CD4-positive, alpha-beta T cell treated with Interleukin-15 for 4 hours (primary cell): ENCODE measurements at regions not wholly inside any gene's neighbourhood (a gene's known extent, or its start where the extent isn't known, plus 50 kb on each side); places are given as distances from the start of the nearest gene placed in this dataset.
"Not testable (repeated sequence)": the region's sequence is repeated elsewhere in the genome, so short reads cannot be mapped to it uniquely, and the experiment has no call there.

Source experiments
- DNase-seq: peaks from one replicate; pipeline ENCODE4 v3.0.0-alpha.2; 2020; ENCODE audit warnings: low spot score

DNA sequence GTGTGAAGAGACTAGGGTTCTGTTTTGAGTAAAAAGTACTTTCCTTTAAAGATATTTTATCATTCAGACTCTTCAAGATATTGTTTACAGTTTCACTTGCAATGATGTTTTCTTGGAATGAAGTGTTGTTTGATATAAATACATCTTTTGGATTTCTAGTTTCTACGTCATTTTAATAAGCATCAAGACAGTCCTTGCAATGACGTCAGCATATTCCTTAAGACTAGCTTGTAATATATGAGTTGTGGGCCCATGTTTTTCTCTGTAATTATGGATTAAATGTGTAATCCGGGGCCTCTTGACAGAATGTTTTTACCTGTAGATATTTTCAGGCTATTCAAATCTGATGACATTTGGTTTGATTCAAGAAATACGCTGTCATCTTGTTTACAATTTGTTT is 66.1 kb downstream of the RBMX2 start:
- DNase-seq, result no peak

DNA sequence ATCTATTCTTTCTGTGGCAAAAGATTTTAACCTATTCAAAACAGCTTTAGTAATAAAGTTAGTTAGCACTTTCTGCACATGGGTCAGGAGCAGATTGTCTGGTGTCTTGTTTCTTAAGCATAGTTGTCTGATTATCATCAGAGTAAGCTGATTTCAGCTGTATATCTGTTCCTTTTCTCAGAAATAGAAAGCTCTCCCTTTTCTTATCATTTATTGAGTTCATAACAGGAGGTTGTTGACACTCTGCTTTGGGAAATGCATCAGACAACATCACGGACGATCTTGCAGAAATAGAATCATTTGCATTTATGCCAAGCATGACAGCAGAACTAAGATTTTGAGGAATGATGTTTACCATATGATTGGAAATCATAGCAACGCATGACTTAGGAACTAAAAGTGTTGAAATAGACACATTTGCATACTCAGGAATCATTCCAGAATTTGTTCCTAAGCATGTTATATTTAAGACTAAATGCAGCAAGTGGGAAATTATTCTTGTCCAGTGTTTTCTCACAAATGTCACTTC is 66.7 kb downstream of the RBMX2 start:
- DNase-seq, result no peak

DNA sequence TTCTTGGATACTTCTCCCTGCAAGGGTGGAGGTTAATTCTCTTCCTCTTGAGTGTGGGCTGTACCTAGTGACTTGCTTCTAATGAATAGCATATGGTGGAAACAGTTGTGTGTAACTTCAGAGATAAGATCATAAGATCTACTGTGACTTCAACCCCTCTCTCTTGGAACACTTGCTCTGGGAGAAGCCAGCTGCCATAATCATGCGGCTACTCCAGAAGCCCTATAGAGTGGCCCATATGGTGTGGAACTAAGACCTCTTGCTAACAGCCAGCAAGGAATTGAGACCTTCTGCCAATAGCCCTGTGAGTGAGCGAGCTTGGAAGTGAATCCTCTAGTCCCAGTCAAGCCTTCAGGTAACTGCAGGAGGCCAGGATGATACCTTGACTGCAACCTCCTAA is 81.1 kb downstream of the RBMX2 start:
- DNase-seq, result no peak

DNA sequence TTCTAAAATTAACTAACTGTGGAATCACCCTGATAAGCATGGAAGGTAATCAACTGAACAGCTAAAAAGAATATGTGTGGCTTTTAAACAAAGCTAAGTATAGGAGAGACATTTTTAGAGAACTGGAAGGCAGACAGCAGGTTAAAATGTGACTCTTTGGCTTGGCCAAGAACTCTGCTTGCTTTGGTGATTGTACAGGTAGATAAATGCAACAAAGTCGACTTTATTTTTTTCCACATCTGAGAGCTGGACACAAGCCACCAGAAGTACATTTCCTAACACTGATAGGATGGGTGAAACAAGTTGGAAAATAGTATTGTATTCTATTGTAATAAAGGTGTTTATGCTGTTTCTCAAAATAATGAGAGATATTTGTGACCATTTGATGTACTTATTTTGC is 84.1 kb downstream of the RBMX2 start:
- no peak for DNase-seq

DNA sequence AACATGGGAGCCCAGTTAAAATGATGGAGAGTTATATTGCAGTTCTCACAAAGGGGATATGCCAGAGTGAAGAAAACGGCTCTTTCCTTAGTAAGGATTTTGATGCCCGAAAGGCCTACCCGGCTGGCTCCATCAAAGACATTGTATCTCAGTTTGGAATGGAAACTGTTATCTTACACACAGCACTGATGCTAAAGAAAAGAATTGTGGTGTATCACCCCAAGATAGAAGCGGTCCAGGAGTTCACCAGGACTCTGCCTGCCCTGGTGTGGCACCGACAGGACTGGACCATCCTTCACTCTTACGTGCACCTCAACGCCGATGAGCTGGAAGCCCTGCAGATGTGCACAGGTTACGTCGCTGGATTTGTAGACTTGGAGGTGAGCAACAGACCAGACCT is 93.7 kb downstream of the RBMX2 start:
- not testable (repeated sequence) for DNase-seq

DNA sequence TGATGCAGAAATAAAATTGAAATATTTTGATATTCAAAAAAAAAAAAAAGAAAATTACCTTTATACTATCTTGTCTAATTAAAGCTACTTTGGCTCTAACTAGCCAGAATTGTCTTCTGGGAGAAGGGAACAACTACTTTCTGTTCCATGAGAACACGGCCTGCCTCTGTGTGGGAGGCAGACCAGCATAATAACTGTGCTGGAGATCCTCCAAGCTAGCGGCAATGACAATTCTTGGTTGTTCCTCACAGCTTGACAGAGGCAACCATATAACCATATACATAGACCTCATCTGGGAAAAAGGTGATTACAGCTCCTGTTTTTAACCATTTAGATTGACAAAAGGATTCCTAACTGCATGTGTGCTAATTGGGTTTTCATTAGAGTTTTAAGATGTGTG is 95.7 kb downstream of the RBMX2 start:
- DNase-seq, result no peak

DNA sequence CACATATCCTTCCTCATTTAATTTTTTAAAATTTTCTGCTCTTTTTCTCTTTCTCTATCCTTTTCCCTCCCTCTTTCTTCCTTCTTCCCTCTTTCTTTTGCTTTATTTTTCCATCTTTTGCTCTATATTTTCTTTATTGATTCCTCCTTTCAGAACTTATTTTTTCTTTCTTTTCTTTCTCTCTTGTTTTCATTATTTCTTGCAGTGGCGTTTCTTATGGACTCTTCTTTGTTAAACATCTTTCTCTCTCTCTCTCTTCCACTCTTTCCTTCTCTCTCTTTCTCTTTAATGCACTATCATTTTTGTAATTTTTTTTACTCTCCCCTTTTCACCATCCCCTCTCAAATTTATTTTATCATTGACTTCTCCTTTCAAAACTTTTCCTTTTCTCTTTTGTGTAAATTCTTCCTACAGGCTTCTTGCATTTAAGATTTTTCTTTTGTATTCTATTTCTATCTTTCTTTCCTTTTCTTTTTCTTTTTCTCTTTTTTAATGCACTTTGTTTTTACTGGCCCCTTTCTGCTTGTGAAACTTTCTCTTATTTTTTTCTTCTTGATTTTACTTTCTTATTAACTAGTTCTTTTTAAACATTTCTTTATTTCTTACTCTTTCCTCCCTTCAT is 97.0 kb downstream of the RBMX2 start:
- no peak for DNase-seq

DNA sequence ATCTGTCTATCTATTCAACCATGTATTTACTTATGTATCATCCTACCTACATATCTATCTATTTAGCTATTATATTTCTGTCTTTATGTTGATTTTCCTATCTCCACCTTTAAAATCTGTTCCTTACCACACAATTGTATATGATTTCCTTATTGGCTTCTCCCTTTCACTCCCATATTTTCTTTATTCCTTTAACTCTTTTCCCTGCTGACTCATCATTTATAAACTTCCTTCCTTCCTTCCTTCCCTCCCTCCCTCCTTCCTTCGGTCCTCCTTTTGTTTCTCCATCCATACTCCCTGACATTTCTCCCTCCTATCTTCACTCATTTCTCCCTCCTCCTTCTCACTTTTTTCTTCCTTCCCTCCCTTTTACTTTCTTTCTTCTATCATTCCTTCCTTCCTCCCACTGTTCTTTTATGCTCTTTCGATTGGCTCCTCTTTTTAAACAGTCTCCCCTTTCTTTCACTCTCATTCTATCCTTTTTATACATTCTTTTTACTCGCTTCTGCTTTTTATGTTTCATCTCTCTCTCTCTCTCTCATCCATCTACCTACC is 100.3 kb downstream of the RBMX2 start:
- DNase-seq, result no peak

DNA sequence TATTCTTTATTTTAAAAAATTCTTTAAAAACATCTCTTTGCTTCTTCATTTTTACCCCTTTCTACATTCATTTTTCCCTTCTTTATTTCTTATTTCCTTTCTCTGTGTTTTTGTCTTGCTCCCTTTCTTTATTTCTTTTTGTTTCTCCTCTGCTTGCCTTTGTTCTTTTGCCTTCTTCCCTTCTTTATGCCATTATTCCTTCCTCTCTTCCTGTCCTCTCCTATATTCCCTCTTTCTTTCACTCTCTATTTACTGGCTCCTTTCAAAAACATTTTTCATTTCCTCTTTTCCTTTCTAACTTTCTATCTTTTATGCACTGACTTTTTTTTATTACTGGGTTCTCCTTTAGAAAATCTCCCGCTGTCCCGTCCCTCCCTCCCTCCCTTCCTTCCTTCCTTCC is 102.2 kb downstream of the RBMX2 start:
- no peak for DNase-seq

DNA sequence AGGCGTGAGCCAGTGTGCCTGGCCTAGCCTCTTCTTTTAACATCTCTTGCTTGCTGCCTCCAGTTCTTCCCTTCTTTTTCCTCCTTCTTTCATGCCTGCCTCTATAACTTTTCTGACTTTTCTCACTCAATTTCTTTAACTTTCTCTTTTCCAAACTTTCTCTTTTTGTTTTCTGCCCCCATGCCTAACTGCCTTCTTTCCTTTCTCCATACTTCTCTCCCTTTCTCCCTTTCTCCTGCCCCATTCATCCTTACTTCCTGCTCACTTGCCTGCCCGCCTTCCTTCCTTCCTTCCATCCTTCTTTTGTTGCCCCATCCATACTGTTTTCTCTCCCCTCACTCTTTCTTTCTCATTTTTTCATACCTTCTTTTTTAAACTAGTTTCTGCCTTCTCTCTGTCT is 105.2 kb downstream of the RBMX2 start:
- no peak for DNase-seq

DNA sequence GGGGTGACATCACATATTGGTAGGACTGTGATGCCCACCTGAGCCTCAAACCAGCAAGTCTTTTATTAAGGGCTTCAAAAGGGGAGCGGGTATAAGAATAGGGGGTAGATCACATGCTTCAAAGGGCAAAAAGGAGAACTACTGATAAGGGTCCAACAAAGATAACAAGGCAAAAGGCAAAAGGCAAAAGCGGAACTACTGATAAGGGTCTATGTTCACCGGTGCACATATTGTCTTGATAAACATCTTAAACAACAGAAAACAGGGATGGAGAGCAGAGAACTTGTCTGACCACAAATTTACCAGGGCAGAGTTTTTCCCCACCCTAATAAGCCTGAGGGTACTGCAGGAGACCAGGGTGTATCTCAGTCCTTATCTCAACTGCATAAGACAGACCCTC is 110.7 kb downstream of the RBMX2 start:
- DNase-seq, result not testable (repeated sequence)

DNA sequence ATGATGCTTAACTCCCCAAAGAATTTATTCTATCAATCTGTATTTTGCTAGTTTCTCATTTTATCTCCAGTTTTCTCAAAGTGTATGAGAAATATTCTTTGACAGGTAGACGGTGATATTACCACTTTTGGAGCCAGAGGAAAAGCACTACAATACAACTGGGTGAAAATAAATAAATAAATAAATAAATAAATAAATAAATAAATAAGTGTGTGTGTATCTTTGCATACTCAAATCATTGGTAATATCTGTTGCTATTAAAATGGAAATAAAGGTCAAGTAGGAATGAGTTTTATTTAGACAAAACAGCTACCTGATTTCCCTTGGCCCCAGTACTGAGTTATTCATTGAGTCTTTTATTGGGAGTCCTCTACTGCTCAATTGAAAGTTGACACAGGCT is 114.3 kb downstream of the RBMX2 start:
- no peak for DNase-seq

DNA sequence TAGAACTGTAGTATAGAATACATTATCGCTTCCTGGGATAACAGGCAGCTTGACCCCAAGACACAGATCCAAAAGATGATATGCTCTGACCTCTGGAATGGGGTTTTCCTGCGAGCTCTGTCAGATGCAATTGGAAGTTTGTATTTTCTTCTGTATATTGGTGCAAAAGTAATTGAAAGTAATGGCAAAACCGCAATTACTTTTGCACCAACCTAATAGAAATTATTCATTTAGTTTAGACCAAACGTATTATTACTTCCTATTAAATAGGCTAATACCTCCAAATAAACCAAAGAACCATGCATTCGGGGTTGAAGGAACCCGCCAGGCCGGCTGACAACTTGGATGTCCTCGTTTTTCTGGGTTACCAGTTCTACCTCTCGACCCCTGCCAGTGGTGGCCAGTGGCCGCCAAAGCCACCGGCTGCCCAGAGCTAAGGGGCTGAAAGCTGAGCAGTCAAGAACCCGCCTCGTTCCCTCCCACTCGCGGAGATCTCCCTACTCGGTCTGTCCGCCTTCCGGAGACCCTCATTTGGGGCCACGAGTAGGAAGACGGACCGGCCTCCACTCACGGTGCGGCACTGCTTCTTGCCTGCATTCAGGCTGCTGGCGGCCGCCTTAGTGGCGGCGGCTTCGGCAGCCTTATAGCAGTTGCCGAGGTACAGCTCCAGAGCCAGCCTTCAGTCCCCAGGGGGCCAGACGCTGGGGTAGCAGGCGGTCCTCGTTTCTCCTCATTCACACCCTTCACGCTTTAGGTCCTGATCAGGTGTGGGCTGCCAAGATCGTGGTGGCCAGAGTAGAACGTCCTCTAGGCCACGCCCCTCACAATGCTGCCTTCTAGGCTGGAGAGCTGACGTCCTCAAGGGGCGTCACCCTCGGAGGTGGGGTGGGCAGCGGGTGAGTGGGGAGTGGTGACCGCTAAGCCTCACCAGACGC is 121.9 kb downstream of the RBMX2 start:
- no peak for DNase-seq

DNA sequence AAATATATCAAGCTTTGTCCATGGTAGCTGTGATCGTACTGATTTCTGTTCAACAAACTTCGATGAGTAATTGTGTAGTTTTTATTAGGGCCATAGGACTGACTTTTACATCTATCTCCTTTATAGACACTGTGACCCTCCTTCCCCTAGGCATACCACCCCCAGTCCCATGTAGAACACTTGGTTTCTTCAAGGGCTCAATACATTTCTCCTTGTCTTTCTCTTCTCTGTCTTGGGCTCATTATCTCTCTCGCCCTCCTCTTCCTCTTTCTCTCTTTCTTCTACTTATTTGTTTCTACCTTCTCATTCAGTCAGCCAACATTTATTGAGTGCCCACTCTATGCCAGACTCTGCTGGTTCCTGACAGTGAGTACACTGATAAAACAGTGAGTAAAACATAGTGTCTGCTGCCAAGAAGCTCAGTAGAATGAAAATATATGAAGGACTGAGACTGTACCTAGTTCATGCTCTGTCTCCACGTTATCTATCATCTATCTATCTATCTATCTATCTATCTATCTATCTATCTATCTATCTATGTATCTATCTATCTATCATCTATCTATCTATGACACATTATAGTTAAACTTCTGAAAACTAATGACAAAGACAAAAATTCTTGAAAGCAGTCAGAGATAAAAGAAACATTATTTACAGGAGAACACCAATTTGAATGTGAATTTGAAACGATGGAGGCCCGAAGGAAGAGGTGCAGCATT is 122.8 kb downstream of the RBMX2 start:
- DNase-seq, result no peak

DNA sequence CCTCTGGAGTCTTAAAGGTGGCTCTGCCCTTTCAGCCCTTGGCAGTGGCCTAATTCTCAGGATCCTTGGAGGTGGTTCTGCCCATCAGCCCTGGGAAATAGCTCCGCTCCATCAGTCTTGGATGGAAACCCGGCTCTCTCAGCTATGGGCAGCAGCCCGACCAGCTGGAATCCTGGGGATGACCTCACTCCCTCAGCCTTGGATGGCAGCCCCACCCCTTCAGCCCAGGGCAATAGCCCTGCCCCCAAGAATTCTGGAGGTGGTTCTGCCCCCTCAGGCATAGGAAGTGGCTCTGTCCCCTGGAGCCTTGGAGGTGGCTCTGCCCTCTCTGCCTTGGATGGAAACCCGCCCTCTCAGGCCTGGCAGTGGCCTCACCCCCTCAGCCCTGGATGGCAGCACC is 127.7 kb downstream of the RBMX2 start:
- DNase-seq, result no peak

DNA sequence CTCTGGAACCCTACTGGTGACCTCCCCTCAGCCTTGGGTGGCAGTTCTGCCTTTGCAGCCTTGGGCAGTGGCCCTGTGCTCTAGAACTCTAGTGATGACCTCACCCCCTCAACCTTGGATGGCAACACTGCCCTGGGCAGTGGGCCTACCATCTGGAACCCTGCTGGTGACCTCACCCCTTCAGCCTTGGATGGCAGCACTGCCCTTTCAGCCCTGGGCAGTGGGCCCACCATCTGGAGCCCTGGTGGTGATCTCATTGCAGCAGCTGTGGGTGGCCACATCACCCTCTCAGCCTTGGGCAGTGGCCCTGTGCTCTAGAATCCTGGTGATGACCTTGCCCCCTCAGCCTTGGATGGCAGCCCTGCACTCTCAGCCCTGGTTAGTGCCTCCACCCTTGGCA is 129.3 kb downstream of the RBMX2 start:
- no peak for DNase-seq

DNA sequence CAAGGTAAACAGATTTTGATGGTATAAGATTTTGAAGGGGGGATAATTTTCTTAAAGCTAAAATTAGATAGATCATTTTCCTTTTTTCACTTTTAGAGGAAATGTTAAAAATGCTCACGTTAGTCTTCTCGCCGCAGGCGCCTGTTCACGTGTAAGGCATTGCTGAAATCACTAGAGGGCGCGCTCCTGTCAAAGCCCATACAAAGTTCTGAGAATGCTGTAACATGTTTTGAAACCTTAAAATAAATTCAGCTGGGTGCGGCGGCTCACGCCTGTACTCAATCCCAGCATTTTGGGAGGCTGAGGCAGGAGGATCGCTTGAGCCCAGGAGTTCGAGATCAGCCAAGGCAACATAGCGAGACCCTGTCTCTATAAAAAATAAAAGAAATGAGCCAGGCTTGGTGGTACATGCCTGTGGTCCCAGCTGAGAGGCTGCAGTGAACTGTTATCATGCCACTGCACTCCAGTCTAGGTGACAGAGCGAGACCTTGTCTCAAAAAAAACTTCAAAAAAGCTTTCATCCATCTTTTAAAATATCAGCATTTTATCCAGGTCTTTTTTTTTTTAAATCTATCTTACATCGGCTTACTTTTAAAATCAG is 138.0 kb downstream of the RBMX2 start:
- peak; percentile 16 for DNase-seq

DNA sequence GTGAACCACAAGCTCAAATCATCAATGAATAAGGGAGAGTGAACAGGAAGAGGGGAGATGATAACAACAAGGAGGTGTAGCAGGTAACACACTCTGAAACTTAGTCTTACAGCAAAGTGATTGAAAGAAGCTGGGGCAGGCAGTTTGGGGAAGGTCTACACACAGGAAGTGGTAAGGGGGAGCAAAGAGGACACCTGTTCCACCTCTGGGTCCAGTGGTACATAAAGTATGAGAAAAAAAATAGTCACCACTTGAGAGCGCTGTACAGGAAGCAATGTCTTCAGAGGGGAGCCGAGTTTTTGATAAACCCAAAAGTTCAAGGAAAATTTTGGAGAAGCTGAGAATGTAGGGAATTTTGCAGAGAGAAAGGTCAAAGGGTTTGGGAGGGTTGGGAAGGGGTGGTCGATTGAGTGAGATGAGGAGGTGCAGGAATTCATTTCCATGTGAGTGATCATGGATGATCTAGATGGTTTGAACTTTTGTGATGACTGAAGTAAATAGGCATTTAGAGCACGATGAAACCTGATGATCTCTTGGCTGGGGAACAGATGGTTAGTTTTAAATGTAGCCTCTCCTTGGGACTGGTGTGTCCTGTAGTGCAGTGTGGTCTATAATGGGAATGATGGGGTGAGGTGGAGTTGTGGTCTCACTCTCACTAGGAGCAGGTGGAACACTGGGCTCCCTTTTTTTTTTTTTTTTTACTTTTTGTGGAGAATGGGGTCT is 142.0 kb downstream of the RBMX2 start:
- no peak for DNase-seq

DNA sequence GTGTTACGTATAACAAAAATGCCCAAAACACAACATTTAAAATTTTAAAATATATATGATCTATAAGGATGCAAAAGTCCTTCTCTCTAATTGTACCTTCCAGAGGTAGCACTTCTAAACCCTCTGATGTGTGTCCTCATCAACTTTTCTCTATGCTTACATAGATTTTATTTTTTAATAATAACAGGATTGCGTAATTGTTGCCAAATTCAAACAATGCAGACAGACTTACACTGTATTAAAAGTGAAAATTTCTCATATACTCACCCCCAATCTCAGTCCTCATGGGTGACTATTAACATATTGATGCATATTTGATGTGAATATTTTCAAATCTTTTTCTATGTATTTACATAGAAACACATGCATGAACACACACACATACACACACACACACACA is 144.0 kb downstream of the RBMX2 start:
- no peak for DNase-seq

DNA sequence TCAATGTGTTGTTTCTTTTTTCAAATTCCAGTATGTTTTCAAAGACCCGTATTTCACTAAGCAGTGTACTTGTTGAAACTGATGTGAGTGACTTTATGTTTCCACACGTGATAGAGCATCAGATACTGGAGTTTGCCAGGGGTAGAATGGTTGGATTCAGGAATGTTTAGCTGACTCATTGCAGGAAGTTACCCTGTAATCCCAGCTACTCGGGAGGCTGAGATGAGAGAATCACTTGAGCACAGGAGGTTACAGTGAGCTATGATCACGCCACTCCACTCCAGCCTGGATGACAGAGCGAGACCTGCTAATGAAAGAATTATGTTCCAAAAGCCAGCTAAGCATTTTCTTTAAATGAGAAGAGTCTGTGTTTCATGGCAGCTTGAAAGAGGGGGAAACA is 147.6 kb downstream of the RBMX2 start:
- DNase-seq, result not testable (repeated sequence)

DNA sequence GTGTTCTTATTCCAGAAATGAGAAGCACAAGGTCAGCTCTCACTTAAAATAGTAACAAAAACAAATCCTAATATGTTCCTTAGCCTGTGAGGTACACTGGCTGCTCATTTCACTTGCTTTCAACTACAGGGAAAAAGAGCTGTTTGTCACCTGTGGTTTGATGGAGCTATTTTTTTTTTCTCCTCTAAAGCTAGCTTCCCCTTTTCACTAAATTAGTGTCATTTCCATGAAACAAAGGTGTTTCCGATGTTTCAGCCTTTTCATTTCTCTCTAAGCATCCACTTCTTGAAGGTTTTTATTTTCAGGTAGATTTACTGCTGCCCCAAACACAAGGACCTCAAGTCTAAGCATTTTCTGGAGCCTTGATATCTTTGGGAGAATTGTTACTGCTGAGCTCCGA is 148.6 kb downstream of the RBMX2 start:
- DNase-seq, result no peak
